T-helper 1 cell (primary cell): ENCODE measurements at regions not wholly inside any gene's neighbourhood (a gene's known extent, or its start where the extent isn't known, plus 50 kb on each side); places are given as distances from the start of the nearest gene placed in this dataset.
"Not testable (repeated sequence)": the region's sequence is repeated elsewhere in the genome, so short reads cannot be mapped to it uniquely, and the experiment has no call there.

Experiments
- DNase-seq, 5 donors: peaks; one replicate each; pipeline ENCODE4 v3.0.0-alpha.2; 2012 to 2020

DNA sequence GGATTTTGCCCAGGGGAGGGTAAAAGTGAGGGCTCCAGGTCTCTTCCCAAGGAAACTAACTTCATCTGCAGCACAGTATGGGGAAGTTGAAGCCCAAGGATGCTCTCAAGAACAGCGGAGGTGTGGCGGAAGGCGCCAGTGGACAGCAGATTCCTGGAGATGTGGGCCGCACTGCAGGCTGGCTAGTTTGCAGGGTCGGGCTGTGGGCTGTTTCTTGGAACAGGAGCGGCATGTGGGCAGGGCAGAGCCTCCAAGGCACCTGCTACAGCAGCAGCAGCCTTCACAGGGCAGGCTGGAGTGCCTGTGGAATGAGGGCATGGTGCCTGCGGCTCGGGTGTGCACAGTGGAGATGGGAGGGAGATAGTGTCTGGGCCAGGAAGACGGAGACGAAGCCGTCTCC is 100.0 kb upstream of the SFSWAP start:
- DNase-seq, result no peak

DNA sequence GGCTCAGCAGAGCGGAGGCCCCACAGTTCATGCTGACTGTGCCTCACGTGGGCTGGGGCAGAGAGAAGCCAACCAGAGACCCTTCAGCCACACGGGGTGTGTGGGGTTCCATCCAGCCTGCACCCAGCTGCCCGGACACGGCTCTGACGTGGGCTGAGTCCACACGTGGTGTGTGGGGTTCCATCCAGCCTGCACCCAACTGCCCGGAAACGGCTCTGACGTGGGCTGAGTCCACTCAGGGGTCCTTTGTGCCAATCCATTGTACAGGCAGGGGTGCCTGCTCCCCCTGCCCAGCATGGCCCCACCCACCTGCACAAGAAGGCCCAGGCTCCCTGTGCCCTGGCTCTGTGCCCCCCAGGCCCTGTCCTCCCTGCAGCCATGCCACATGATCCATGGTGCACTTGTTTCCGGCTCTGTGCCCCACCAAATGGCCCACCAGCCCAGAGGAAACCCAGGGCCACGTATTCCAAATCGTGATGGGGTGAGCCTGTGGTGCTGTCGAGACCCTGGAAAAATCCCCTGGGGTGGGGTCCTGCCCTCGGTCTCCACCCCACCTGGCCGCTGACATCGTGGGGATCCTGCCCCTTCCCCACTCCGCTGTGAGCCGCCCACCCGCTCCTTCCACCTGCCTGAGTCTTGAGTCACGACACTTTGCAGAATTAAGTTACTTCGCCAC is 99.3 kb upstream of the SFSWAP start:
- no peak for DNase-seq

DNA sequence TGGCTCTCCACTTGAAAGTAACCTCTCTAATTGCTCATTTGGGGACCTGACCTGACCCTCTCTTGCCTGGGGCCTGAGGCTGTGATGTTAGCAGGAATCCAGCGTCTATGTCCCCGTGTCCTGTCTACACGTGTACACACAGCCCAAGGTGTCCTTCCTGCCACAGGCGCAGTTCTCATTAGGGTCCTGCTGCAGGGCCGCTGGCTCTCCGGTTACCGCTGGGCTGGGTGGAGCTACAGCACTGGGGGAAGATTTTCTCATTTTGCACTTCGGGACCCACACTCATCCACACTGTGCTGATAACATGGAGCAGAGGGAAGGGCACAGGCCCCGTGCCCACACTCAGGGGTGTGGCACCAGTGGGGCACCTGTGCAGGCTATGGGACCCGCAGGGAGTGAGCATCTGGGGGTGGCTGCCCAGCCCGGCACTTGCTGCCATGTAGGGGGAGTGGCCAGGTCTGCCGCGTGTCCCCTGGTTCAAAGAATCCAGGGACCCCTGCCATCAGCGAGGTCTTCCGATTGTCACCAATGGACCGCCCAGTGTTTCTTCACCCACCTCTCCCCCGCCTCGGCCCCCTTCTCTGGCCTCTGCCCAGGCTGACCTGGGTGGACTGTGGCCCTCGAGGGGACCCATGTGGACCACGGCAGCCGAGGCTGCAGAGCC is 98.7 kb upstream of the SFSWAP start:
- DNase-seq, result no peak

DNA sequence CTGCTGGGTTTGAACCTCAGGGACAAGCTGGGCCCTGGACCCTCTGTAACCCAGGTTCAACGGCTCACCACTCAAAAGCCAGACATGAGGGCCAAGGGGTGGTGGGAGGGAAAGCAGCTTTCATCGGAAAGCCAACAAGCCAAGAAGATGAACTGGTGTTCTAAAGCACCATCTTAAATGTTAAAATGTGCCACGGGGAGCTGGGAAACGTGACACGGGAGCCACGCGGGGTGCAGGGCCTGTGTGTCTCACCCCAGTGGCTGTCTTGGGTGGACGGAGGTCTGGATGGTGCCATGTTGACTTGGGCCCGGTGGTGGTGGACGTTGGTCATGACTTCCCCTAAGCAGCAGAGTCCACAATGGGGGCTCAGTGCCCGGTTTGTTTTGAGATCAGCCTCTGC is 97.7 kb upstream of the SFSWAP start:
- DNase-seq, result no peak

DNA sequence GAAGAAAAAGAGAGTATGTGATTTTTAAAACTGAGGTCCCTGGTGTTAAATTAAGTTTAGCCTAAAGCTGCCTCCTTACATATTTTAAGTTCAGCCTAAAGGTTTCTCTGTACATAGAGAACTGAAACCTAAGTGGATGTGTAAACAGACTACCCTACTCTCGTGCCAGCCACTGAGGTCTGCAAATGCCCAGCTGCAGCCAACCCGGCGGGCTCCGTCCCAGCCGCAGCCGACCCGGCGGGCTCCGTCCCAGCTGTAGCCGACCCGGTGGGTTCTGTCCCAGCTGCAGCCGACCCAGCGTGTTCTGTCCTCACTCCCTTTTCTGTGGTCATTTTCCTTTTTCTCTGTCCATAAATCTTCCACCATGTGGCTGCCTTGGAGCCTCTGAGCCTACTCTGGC is 97.2 kb upstream of the SFSWAP start:
- DNase-seq, result no peak

DNA sequence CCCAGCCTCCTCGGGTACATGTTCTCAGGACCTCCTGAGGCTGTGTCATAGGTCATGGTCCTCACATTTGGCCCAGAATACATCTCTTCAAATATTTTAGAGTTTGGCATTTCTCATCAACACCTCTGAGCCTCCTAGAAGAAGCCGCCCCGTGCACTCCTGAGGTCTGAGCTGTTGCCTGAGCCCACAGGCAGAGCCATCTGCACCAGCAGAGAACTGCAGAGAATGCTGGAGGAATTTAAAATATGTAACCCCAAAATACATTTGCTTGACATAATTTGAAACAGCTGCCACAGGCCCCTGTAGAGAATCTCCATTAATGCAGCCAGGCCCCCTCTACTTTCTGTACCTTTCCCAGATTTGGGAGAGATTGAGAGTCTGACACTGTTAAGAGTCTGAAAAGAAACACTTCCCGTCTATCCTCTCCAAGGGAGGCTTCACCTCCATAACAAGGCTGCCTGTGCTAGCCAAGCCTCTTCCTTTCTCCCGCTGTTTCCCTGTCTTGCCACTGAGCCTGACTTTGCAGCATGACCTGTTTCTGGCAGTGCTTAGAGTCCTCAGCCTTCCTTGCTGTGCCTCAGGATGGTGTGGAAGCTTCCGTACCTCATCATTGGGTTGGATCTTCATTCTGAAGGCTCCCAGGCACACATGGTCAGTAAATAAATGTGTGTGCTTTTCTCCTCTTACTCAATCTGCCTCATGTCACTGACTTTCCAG is 95.4 kb upstream of the SFSWAP start:
- DNase-seq, result no peak

DNA sequence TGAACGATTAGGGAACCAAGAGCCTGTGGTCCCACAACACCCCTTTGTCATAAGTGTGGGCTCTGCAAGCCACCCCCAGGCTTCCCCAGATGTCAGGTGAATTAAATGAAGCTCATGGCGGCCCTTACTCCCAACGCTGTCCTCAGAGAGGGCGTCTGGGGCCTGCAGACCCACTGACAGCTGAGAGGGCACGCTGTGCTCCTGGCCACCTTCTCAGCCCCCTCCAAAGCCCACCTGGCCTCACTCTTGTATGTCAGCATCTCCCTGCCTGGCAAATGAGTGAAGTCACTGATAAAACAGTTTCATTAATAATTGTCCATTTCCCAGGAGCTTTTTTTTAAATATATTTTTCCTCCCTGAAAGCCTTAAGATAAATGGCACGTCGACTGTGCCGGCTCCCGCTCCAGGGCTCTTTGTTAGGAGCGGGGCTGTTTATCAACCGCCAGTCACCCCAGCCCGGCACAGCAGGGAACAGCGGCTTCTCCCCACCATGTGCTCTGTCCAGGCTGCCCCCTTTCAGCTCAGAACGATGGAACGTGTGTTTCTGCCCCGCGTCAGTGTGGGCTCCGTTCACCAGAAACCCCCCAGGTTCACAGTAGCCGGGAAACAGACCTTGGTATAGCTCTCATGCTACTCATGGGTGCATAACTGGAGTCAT is 94.7 kb upstream of the SFSWAP start:
- DNase-seq, result no peak

DNA sequence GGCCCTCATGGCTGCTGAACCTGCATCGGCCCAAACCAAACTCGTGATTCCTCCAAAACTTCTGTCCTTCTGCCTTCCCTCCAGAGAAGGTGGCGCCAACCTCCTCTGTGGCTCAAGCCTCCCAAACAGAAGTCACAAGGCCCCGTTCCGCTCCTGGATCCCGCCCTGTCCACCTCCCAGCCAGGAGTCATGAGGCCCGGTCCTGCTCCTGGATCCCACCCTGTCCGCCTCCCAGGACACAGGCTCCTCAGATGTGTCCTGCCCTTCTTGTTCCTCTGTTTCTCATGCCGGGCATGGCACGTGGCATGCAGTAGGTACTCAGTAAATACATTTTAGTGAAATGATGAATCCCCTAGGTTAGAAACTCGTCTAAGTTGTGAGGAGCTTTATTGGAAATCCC is 94.2 kb upstream of the SFSWAP start:
- no peak for DNase-seq

DNA sequence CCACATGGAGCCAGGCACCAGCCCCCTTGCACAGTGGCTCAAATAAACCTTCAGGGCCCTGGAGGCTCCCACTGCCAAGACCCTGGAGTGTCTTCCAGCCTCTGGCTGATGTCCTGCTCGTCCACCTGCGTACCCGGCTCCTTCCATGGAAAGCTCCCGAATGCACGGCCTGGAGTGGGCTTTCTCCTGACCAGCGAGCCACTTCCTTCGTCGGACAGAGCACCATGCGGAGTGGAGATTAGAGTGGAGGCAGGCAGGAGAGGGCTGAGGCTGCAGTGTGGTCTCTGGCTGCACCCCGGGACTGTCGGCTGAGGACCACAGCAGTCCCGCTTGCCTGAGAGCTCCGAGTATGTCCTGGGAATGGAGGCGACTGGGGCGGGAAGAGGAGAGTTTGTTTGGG is 93.7 kb upstream of the SFSWAP start:
- DNase-seq, result no peak

DNA sequence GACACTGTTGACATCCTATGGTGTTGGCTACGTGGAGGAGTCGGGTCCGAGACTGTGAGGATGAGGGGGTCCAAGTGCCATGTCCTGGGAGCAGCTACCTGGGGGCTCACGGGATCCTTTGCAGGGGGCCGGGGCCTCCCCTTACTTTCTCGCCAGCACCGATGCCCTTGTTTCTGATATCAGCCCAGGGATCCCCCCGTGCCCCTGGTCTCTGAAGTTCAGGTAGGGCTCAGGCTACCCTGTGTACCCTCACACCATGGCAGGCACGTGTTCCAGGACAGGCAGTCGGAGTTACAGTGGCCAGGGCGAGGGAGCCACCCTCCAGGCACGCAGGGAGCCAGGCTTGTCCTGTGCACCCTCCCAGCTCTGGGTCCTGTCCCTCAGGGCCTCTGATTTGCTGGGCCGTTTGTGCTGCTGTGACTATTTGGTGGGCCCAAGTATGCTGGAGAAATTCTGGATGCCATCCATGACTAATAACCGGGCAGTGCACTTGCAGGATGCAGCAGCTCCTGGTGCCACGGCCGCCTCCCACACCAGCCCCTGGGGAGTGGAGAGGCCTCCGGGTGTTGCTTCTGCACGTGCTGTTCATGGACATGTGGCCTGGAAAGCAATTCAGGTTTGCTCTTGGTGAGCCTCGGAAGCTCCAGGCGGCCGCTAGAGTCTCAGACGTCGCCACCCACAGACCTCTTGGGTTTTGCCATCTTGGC is 93.1 kb upstream of the SFSWAP start:
- no peak for DNase-seq

DNA sequence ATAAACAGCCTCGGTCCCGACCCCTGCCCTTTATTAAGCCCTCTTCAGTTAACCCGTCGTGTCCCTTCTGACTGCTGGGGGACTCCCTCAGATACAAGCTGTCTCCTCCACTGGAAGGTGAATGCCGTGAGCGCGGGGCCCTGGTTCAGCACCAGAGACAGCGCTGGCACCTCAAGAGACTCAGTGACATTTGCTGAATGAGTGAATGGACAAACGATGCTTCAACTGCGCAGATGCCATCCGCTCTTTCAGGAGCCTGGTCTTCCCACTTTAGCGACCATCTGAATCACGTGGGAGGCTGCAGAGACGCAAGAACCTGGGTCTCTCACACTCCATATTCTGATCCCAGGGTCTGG is 92.6 kb upstream of the SFSWAP start:
- DNase-seq, result no peak

DNA sequence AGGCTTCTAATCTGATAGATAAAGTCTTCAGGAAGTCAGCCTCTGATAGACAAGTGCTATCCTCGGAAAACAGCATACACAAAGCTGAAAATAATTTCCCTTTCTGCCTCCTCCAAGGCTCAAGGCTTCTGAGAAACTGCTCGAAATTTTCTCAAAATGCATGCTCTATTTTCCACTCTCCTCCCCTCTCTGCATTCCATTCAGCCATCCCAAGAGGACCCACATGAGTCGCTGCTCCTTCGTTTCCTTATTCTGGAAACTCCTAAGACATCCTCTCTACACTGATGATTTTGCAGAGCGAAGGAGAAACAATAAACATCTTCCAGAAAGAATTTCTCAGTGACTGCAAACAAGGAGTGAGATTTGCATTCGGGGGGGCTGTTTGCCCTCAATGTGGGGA is 92.2 kb upstream of the SFSWAP start:
- no peak for DNase-seq

DNA sequence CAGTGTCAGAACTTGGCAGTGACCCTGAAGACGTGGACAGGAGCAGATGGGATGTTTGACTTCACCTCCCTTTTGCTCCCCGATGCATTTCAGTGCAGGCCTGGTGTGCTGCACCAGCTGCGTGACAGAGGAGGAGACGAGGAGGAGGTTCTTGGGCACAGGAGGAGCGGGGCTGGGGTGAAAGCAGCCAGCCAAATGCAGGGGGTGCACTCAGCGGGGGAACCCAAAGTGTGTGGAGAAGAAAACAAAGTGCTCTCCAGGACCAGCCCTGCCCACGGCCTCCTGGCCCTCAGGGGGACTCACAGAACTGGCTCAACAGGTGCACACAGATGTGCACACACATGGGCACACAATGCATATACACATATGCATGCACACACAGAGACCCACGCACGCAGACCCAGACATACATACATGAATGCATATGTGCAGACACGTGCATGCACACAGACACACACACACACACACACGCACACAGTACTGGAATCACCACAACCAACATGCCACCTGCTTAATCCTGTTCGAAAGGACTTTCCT is 91.7 kb upstream of the SFSWAP start:
- DNase-seq, result no peak

DNA sequence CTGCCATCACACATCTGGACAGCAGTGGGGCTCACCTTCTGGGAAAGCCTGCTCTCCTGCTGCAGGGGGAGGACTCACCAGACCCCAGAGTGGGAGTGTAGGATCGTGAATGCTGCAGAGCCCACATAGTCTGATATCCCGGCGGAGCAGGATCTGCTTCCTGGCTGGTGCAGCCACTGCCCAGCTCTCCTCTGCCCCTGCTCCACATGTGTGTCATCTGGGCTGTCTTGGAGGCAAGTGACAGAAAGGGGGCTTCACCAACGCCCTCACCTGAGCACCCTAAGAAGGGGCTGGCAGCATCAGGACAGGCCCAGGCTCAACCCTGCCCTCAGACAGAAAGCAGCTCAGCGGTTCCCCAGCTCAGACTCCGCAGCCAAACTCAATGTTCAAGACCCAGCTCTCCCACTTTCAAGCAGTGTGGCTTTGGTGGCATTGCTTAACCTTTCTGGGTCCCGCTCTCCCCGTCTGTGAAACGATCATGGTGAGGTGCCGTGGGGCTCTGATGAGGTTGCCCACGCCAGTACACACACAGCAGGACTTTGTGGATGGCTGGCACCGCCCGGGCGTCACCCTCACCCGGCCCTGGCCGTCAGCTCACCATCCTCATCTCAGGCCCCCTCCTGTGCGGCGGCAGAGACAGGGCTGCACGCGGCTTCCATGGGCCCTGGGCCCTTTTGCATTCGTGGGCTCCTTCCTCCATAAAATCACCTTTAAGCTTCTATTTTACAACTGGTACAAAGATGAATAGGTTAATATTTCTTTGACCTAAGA is 91.0 kb upstream of the SFSWAP start:
- no peak for DNase-seq

DNA sequence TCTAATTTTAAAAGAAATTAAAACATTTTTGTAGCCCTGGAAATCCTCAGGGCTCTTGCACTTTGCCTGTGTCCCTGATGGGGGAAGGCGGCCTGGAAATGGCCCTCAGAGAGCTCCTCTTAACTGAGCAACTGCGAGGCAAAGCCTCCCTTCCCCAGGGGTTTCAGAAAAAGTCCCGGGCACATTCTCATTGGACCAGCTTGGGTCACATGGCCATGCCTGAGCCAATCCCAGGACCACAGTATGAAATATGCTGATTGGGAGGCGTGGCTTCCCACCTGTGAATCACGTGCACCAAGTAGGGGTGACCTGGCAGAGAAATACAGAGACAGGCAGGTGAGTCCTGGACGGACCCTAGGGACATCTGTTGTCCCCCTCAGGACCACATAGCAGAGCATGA is 90.4 kb upstream of the SFSWAP start:
- DNase-seq, result no peak

DNA sequence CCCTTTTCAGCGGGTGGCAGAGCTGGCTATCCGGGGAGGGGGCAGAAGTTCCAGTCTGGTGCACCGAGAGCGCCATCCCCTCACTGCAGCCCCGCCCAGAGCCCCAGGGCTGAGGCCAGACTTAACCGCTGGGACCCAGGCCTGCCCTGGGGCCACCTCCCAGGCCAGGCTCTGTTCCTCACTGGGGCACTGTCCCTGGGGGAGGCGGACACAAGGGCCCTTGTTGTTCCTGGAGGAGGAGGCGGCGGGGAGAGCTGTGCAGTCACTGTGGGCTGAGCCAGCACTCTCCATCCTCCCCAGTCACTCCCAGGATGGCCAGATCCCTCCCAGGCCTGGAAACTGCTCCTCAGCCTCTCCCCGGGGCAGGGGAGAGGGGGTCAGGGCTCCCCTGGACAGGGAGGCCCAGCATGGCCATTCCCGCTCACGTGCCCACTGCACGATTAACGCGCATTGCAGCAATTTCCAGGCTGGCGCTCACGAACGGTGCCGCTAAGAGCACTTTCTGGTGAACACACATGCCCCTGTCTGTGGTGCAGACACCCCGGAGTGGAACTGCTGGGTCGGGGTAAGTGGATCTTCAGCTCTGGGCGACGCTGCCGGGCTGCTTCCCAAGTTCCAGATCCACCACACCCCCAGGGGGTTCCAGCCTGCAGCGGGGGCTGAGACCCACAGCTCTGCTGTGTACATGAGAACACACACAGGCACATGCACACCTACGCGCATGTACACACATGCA is 89.8 kb upstream of the SFSWAP start:
- no peak for DNase-seq

DNA sequence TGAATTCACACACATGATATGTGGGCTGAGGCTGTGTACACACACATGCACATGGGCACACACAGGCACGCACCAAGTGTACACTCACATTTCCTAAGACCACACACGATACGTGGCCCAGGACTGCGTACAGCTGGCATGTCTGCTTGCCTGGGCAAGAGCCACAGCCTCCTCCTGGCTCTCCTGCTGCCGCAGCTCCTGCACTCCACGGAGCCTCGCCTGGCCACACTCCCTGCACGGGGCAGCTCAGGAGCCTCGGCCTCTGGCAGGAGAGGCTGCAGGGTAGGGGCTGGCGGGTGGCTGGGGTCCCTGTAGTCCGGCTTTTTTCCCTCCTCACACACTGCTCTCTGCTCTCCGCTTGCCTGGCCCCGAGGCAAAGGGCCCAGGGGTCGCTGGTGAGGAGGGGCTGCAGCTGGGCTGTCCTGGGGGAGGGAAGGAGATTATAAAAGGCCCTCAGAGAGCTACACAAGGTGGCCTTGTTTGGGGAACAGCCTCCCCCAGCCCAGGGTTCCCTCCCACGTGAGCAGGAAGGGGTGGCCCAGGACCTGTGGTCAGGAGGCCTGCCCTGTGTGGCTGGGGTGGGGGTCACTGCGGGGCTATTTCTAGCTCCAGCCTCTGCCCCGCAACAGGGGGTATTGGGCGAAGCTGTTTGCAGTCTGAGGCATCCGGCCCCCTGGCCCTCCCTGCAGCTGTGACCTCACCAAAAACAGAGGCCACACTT is 89.0 kb upstream of the SFSWAP start:
- no peak for DNase-seq

DNA sequence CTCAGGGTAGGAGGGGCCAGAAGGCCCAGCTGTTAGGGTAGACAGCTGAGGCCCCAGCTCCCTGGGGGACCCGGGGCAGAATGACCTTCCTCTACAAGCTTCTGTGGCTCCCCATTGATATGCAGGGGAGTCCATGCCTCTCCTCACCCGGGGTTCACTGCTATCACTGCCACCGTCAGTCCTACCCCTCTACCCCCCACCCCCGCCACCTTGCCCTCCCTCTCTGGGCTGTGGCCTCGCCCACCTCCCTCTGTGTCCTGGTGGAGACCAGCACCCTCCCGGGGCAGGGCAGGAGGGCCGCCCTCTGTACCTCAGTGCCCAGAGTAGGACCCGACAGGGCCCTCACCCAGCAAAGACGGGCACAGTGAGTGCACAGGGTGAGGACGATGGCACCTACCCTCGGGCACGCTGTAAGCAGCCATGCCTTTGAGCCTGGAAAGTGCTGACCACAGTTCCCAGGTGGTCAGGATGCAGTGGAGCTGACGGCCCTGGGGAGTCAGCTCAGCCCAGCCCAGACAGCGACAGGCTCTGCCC is 88.4 kb upstream of the SFSWAP start:
- no peak for DNase-seq

DNA sequence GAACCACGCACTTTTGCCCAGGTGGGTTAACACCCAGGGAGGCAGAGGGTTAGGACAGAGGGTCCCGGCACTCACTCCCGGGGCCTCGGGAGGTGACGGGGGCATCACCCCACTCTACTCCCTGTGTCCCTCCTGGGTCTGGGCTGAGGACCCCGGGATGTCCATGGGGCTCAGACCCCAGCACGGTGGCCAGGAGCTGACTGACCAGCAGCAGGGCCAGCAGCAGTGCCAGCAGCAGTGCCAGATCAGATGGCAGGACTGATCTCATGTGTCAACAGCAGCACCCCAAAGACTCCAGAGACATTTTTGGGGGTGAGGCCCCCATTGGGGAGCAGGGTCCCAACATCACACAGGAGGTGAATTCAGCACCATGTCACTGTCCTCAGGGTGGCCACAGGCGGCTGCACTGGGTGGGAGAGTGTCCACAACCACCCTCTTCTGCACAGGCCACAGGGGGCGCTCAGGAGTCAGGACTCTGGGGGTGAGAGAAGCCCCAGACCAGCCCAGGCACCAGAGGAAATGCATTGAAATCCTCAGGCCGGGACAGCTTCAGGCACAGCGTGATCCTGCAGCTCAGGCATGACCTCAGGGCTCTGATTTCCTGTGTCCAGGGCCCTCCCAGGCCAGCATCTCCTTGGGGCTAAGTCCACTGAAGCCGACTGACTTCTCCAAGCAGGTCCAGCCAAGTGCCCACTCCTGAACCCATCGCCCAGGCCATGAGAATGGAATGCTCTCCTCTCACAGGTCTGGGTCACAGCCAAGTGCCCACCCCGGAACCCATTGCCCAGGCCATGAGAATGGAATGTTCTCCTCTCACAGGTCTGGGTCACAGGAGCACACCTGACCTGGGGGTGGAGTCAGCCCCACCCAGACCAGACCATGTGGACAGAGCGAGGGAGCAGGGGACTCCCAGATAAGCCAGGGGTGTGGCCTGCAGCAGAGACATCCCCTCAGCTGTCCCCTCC is 87.2 kb upstream of the SFSWAP start:
- DNase-seq, result not testable (repeated sequence)
